ENCODE measurements at regions not wholly inside any gene's neighbourhood (a gene's known extent, or its start where the extent isn't known, plus 50 kb on each side); places are given as distances from the start of the nearest gene placed in this dataset.

DNA sequence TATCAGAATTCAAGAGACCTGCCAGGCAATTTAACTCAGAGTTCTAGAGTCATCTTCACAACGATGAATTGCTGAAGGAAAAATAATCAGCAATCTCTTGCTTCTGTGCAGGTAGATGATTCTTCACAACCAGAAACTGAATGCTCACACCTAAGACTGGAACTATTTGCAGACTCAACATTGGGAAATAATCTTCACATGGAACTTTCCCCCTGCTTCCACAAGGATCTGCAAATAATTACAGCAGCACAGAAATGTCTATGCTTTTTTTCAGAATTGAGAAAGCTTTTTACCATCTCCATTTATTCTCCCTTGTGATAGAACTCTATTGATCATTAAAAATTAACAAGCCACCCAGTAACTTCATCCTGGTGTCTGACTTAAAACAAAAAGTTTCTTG, 282.8 kb downstream of the AHR start:
- TF ChIP-seq, protein P1, sequence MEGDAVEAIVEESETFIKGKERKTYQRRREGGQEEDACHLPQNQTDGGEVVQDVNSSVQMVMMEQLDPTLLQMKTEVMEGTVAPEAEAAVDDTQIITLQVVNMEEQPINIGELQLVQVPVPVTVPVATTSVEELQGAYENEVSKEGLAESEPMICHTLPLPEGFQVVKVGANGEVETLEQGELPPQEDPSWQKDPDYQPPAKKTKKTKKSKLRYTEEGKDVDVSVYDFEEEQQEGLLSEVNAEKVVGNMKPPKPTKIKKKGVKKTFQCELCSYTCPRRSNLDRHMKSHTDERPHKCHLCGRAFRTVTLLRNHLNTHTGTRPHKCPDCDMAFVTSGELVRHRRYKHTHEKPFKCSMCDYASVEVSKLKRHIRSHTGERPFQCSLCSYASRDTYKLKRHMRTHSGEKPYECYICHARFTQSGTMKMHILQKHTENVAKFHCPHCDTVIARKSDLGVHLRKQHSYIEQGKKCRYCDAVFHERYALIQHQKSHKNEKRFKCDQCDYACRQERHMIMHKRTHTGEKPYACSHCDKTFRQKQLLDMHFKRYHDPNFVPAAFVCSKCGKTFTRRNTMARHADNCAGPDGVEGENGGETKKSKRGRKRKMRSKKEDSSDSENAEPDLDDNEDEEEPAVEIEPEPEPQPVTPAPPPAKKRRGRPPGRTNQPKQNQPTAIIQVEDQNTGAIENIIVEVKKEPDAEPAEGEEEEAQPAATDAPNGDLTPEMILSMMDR (IDR thresholded peaks at IDR 0.05), result no peak
- TF ChIP-seq POLR2AphosphoS5 (IDR thresholded peaks at IDR 0.05), result no peak
- TF ChIP-seq POLR2A (IDR thresholded peaks at IDR 0.05), result no peak

Measured in breast epithelium (tissue), 3 donors.